ENCODE measurements at regions not wholly inside any gene's neighbourhood (a gene's known extent, or its start where the extent isn't known, plus 50 kb on each side); places are given as distances from the start of the nearest gene placed in this dataset.

DNA sequence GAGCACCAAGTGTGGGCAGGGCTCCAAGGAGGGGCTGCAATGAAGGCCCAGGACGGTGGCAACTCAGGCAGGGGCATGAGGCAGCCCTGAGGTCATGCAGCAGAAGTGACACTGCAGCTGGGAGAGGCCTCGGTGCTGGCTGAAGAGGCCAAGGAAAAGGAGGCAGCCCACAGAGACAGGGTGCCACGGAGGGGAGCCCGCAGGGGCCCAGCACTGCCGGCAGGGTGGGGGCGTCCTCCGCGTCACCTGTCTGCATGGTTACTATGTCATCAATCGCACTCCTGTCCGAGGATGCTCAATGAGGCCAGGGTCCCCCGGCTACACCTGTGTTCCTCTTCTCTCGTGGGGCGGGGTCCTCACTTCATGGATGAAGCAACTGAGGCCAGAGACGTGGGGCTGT, 123.1 kb downstream of the TUBA3C start:
- TF ChIP-seq EZH2 (optimal IDR thresholded peaks at IDR 0.05; ENCODE audit: low read depth, low read length) (no peak), CTCF (IDR thresholded peaks at IDR 0.05; ENCODE audit: low read length) (no peak)

Measured in MM.1S (cell line).